GM18507 (cell line): ENCODE measurements at regions not wholly inside any gene's neighbourhood (a gene's known extent, or its start where the extent isn't known, plus 50 kb on each side); places are given as distances from the start of the nearest gene placed in this dataset.

ENCODE experiments used
- DNase-seq: peaks from one replicate; pipeline ENCODE4 v3.0.0; 2011; ENCODE audit warnings: low read depth; ENCODE audit not compliant: insufficient read length; ENCODE audit errors: extremely low spot score
- FAIRE-seq: peaks from 2 replicates; lab custom pipeline; 2011; peaks lifted over from hg19 to GRCh38; lab: Jason Lieb, UNC

DNA sequence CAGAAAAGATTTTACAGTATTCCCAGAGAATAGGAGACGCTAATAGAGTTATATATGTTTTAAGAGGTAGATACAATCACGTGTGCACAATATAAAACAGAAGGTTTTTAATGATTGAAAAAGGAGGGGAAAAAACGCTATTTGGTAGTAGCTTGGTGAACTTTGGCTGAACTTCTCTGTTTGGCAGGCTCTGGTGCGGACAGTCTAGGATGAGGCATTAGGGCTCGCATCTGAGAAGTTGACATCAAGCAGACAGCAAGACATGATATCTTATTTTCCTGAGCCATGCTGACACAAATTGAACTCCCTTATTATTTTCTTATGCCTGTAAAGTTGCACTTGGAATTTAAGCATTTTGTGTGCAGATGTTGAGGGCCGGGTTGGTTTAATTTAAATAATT is 176.6 kb downstream of the EN1 start:
- no peak for FAIRE-seq
- no peak for DNase-seq

DNA sequence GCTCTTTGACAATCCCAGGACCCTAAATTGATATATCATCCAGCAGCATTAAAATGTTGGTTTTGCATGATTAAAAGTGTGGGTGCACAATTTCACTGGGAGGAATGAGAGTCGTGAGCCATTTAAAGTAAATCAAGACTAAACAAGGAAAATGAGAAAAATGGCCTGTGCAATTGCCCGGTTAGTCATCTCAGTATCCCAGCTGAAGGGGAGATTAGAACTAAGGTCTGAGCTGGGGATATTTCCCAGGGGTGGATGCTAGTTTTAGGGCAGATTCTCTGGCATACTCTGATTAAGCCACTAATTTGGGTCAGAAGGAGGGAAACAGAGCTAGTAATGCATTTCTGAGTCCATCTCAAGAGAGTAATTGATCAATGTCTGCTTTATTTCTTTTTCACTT is 177.2 kb downstream of the EN1 start:
- FAIRE-seq (no peak), DNase-seq (no peak)

DNA sequence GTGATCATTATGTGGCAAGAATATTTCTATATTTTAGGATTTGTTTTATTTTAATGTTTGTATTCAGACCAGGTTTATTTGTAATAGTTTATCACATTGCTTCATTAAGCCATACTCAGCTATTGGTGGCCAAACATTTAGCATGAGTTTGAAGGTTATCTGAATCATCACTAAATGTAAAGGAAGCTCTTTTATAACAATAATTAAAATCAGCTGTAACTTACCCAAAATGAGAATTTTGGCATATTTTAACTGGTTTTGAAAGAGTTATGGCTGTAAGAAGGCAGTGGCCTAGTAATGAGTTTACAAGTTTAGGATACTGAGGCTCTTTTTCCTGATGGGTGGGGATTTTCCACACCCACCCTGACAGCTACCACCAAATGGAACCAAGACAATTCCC is 177.8 kb downstream of the EN1 start:
- FAIRE-seq, result no peak
- DNase-seq, result no peak

DNA sequence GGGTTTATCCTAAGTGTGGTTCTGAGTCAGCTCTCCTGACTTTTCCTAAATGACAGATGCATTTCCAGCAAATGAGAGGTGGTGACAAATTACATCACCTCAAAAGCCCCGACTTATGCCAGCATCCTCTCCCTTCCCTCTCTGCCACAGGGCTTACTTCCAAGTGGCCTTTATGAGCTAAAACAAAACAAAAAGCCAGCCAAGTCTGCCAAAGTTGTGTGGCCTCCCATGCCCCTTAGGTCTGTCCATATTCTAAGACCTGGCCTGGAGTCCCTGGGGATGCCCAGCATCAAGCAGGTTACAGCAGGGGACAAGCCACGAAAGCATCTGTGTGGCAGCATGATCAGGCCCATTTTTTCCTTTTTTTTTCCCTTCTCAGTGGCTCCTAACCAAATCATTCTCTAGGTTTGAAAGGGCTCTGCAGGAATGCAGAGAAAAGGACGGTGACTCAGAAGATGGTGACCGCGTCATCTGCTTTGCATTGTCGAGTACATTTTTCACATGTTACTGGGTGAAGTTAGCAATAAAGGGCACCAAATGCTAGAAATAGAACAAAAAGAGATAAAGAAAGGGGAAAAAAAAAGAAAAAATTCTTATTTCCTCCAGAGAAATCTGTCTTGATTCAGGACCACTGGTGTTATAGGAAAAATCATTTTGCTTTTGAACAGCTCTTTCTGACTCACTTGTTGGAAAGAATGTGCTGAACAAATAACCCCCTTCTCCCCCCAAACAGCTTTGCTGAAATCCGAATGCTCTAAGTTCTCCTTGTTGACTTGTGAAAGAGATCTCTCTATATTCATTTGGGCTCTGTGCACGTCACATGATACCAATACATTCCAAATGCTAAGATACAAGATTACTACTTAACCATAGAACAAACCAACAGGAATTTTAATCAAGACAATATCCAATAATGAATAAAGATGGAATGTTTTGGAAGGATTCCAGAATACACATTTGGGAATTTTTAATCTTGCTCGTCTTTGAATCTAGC is 178.7 kb downstream of the EN1 start:
- FAIRE-seq, result no peak
- DNase-seq, result no peak

DNA sequence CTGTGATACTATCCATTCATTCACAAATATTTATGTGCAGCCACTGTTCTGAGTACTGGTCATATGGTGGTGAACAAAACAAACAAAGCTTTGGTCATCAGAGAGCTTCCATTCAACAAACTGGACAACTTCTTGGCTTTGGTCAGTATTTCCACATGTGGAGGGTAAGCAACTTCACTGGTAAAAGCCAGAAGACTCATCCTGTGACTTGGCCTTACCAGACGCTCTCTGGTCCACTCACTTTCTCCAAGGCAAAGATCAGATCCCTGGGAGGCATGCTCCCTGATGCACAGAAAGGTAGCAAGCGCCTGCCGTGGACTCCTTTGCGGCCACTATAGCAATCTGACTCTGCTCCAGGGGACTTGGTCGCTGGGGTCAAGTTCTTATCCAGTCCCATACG is 179.5 kb downstream of the EN1 start:
- FAIRE-seq (no peak), DNase-seq (no peak)

DNA sequence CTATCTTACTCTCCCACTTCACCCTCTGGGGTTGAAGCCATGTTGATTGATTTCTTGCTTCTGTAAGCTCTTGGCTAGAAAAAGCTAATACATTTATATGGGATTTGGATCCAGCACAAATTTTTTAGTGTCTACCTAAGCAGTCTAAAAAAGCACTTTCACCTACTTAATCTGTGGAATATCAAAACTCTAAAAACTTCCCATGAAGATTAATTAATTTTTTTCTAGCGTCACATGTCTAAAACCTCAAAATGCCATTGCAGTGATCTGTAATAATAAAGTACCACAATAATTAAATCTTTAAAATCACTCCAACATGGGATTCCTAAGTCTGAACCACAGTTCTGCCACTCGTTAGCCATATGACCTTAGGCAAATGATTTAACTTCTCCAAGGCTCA is 180.1 kb downstream of the EN1 start:
- DNase-seq, result no peak
- no peak for FAIRE-seq

DNA sequence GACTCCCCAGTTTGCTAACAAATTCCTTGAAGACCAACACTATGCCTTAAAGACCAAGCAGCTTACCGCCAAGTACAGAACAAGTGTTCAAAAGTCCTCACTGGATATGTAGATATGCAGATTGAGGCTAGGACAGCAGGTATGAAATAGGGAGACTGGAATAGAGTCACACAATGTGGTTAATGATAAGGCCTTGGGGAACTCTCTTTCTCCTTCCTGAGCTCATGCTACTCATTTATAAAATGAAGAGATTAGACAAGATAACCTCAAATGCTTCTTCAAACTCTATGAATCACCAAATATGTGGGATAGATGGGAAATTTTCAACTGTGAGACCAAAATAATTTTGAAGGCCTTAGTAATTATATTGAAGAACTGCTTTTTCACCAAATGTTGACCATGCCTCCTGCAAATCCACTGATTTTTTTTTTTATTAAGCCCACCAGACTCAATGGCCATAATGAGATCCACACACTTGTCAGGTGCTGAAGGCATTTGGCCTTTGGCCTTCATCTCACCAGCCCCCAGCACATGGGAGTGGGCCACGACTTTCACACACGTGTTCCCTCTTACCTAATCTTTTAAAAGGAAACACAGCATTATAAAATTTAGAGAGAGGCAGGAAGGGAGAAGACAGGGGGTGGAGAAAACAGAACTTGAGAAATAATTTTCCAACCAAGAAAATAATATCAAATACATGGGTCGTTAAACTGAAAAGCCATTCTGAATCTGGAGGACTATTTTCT is 181.5 kb downstream of the EN1 start:
- DNase-seq, result no peak
- FAIRE-seq, result no peak

DNA sequence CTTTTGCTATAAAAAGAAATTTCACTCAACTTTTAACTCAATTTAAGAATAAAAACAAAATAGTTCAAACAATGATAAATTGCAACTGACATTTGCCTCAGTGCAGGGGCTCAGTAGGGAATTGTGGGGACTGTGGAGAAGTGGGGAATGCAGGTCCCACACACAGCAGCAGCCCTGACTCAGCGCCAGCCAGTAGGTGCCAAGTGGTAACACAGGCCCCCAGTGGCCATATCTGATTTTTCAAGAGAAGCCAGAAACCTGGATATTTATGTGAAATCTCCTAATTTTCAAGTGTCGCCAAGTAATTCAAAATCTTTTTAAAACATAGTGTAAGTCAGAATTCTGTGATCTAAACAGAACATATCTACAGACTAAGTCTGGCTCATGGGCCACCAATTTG is 186.3 kb downstream of the EN1 start:
- DNase-seq, result no peak
- no peak for FAIRE-seq

DNA sequence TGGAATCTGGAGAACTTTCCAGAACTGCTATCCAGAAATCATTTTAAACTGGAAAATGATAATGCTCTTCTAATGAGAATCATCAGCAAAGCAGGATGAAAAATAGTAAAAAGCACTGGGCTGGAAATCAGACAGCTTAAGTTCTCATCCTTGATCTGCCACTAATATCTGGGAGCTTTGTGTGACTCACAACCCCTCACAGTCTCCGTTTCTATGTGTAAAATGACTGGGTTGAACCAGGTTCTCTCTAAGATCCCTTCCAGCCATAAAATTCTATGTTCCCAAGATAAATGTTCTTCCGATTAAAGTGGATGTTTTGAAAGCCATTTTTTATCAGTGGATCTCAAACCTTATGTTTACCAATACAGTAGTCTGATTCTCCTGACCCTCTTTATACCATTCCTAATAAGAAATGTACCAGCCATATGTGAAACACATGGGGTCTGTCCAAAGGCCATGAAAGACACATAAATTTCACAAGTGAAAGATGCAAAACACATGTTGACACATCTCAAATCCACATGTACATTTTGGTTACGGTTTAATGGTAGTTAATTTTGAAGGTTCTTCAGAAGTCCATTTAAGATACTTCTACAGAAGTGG is 188.8 kb downstream of the EN1 start:
- FAIRE-seq (no peak), DNase-seq (no peak)

DNA sequence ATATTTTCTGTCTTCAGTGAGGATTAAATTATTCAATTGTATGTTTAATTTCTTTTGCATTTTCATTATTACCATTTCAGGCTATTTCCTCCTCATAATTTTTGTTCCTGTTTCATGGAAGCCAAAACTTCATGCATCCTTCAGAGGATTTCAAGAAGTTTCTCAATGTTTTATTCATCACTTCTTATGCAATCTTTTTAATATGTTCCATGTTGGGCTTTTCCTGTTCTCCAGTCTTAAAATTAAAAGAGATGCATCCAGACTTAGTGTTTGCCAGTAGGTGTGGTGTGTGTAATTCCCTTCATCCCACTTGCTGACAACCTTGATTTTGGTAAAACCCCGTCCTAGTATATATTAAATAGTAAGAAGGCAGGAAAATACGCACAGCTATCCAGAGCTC is 190.0 kb downstream of the EN1 start:
- FAIRE-seq, result no peak

DNA sequence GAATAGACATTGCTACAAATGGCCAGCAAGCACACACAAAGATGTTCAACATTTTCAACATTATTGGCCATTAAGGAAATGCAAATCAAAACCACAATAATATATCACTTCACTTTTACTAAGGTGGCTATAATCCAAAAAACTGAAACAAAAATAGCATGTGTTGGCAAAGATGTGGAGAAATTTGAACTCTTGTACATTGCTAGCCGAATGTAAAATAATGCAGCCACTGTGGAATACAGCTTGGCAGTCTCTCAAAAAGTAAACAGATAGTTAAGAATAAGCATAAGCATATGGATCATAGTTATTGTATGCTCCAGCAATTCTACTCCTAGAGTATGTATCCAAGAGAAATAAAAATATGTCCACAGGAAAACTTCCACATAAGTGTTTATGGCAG is 192.5 kb downstream of the EN1 start:
- DNase-seq, result no peak
- FAIRE-seq, result no peak

More for the DNA sequence above, 190.0 kb downstream of the EN1 start:
- no peak for DNase-seq

DNA sequence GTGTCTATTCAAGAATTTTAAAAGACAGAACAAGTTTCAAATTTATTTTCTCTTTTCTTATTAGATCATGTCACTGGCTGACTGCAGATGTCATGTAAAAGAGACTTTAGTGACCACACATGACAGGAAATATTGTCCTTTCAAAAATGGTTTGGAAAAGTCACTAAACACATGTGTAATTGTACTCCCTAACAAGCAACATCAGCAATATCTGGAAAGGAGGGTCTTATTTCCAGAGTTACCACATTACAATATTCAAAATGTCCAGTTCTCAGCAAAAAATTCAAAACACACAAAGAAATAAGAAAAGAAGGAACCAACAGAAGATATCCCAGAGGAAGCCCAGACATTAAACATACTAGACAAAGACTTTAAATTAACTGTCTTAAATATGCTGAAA is 197.1 kb downstream of the EN1 start:
- FAIRE-seq (no peak), DNase-seq (no peak)

DNA sequence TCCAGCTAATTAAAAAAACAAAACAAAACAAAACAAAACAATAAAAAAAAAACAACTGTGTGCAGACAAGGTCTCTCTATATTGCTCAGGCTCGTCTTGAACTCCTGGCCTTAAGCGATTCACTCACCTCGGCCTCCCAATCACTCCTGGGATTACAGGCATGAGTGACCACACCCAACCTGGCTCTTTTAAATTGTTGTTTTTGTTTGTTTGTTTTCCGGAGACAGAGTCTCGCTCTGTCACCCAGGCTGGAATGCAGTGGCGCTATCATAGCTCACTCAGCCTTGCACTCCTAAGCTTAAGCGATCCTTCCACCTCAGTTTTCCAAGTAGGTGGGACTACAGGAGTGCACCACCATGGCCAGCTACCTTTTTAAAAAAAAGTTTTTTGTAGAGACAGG is 201.6 kb downstream of the EN1 start:
- DNase-seq (no peak), FAIRE-seq (no peak)

DNA sequence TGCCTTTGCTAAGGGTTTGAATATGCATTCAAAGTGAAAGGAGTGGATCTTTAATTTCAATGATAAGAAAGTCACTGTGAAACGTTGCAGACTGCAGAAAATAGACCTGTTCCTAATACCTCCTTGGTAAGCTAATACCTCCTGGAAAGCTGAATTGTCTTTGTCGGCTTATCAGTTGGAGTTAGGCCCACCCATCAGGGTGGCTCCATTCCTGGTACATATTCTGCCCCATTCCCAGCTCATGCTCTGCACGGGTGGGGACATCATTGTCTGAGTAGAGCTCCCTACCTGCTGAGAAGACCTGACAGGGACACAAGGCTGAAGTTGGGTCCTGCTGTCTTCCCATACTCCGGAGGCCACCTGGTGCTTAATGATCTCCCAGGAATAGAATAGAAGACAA is 203.3 kb downstream of the EN1 start:
- FAIRE-seq, result no peak

DNA sequence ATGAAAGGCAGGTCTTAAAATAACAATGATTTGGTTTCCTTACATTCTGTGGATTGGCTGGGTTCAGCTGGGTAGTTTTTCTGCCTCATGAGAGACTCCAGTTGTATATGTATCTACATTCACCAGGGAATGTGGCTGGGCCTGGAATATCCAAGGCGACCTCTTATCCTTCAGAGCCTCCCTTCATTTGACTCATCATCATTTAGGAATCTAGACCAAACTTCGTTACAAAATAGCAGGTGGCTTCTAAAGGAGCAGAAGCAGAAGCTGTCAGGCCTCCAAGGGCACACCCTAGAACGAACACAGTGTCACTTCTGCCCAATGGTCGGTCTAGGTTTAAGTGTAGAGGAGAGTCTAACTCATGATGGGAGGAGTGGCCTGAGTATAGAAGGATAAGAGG is 204.2 kb downstream of the EN1 start:
- no peak for FAIRE-seq
- DNase-seq, result no peak

More for the DNA sequence above, 203.3 kb downstream of the EN1 start:
- DNase-seq, result no peak

DNA sequence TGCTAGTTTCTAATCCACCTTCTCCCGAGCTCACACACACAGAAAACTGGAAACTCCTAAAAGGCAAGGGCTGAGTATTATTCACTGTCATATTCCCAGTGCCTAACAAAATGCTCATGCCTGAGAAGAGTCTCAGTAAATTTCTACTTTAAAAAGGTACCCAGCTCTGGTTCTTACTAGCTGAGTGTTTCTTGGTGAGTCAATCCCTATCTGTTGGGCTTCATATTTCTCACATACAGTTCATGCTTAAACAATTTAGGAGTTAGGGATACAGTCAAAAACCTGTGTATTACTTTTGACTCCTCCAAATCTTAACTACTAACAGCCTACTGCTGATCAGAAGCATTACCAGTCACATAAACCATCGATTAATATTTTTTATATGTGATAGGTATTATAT is 204.9 kb downstream of the EN1 start:
- DNase-seq (no peak), FAIRE-seq (no peak)

DNA sequence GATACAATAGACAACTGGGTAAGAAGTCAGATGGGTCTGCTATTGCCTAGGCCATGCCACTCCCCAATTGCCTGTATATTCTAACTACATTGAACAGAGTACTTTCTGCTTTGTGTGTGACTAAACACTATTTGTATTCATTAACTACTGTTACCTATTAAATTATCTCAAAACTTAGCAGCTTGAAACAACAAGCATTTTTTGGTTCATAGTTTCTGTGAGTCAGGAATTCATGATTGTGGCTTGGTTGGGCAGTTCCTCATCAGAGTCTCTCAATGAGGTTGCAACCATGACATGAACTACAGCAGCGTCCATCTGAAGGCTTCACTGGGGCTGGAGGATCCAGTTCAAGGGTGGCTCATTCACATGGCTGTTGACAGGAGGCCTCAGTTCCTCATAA is 205.7 kb downstream of the EN1 start:
- DNase-seq (no peak), FAIRE-seq (no peak)

DNA sequence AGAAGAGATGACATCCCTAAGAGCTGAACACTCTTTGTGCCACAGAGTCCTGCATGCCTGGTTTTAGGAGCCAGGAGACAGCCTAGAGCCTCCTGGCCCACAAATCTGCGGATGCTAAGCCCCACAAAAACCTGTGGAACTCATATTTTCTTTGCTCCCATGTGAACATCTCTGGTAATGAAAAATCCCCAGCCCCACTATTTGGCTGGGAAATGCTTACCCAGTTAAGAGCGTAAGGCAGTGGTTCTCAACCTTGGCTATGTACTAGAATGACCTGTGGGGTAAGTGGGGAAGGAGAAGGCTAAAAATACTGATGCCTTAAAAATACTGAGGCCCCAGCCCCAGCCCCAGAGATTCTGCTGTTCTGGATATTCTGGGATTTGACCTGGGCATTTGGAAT is 208.1 kb downstream of the EN1 start:
- no peak for FAIRE-seq
- DNase-seq, result no peak

DNA sequence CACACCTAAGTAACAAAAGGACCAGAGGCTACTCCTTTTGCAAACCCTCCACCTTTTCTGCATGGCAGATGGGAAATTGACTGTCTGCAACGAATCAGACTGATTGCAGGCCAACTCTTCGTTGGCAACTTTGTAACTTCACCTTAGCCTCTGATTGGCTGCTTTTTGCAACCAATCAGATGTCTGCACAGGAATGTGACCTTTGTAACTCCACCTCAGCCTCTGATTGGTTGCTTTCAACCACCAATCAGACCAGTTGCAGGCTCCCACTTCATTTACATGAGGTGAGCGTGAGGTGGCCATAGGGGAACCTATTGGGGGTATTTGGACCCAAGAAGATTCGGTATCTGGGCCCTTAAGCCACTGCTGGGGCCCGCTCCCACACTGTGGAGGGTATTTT is 209.0 kb downstream of the EN1 start:
- FAIRE-seq (no peak), DNase-seq (no peak)

DNA sequence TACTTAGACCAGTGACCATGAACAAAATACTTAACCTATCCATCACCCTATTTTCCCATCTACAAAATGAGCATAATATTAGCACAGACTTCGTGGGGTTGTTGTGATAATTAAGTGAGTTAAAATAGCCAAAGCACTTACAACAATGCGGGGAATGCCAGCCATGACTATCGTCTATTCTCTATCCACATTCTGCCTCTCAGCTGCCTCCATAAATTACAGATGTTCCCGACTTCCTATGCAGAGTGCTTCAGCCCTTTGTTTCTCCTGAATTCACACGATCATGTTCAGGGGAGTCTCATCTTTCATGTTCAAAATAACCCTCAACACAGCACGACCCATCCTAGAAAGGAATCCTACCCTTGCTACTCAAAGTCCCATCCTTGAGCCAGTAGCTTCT is 211.6 kb downstream of the EN1 start:
- DNase-seq (no peak), FAIRE-seq (no peak)
